ENCODE measurements at regions not wholly inside any gene's neighbourhood (a gene's known extent, or its start where the extent isn't known, plus 50 kb on each side); places are given as distances from the start of the nearest gene placed in this dataset.

GRCh38 chr13:34748073-34748472 is 194.0 kb upstream of the NBEA start:
- DNase-seq (ENCODE audit: low read depth in 2 of 2): no peak

- no peak for DNase-seq (ENCODE audit: low read depth in 2 of 2)
These were observed 193.5 kb upstream of the NBEA start for GRCh38 chr13:34748596-34748995.

- no peak for DNase-seq (ENCODE audit: low read depth in 2 of 2)
These were observed 193.0 kb upstream of the NBEA start for GRCh38 chr13:34749046-34749445.

GRCh38 chr13:34750078-34750931 is 191.8 kb upstream of the NBEA start:
- no peak for DNase-seq (ENCODE audit: low read depth in 2 of 2)

DNA sequence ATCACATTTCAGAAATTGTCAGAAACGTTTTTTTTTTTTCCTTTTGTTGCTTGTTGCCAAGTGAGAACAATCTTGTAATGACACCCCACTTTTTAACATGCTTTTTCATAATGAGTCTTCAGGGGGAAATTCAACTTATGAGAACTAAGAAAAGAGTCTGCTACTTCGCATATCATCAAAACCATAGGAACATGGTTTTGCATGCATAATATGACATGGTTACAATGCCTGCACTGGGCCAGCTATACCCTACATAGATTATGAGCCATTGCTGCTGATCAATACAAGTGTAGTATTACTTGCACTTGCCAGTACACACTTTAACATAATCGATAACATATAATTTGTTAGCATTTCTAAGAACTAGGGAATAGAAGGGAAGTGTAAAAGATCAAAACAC is 191.0 kb upstream of the NBEA start:
- DNase-seq (ENCODE audit: low read depth in 2 of 2): no peak

DNA sequence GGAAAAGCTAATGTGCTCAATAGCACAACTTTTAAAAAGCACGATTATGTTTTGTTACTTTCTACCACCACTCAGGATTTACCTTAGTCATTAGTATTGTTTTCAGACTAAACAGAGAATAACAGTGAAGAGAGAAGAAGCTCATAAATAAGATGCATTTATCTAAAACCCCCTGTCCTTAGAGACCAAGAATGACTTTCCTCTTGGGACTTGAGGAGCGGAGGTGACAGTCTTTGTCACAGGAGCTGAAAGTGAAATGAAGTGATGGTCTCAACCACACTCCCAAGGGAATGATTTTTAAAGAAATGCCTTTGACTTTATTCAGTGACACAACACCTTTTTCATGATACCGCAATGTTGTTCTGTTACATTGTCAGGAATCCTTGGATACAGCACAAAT is 190.6 kb upstream of the NBEA start:
- DNase-seq (ENCODE audit: low read depth in 2 of 2): no peak

DNA sequence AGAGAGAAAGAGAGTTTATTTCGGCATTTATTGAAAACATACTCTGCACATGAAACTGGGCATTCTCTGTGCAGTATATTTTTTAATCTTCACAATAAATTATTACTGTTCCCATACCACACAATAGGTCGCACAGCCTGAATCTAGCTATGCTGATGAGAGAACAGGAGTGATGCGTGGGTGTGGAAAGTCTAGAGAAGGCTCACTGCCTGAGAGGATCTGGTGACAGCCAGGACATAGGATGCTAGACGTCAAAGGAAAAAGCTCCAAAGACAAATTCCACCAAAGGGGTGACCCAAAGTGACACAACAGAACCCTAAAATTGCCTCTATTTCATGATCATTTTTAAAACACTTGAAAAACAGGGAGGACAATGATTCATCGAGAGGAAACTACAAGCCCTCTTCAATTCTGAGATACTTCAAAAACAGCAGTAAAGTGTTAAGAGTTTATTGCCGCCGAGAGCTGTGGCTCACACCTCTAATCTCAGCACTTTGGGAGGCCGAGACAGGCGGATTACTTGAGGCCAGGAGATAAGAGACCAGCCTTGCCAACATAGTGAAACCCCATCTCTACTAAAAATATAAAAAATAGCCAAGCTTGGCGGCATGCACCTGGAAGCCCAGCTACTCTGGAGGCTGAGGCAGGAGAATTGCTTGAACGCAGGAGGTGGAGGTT is 189.6 kb upstream of the NBEA start:
- no peak for DNase-seq (ENCODE audit: low read depth in 2 of 2)

- no peak for DNase-seq (ENCODE audit: low read depth in 2 of 2)
These were observed 185.9 kb upstream of the NBEA start for GRCh38 chr13:34756136-34756535.

- no peak for DNase-seq (ENCODE audit: low read depth in 2 of 2)
These were observed 185.5 kb upstream of the NBEA start for GRCh38 chr13:34756572-34756971.

- DNase-seq (ENCODE audit: low read depth in 2 of 2): no peak
These were observed 184.6 kb upstream of the NBEA start for GRCh38 chr13:34757441-34757840.

DNA sequence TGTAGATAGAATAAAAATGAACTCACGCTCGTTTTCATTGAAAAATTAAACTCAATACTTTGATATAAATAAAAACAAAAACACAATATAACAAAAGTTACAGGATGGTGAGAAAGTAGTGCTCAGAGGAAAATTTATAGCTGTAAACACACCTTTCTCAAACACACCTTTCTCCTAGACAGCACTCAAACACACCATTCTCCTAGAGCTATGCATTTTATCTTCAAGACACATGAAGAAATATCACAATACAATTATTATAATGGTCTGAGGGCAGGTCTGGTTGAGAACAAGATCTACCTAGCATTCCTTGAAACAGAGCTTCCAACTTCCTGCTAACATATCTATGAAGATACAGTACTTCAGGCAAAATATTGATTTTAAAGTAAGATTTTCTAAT is 183.4 kb upstream of the NBEA start:
- DNase-seq (ENCODE audit: low read depth in 2 of 2): no peak

GRCh38 chr13:34762312-34762711 is 179.8 kb upstream of the NBEA start:
- DNase-seq (ENCODE audit: low read depth in 2 of 2): no peak

DNA sequence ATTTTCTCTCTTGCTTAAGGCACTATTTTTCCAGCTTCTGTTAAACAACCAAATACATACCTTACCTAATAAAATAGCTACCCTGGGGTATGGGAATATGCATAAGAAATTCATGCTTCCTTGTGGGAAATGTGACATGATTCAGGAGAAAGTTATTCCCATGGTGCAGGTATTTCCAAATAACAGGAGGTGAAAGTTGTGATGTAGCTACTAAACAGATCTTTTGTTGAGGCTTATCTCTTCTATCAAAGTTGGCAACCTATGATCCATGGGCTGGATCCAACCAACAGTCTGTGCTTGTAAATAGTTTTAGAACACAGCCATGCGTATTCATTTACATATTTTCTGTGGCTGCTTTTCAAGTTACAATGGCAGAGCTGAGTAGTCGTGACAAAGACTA is 177.8 kb upstream of the NBEA start:
- no peak for DNase-seq (ENCODE audit: low read depth in 2 of 2)

- no peak for DNase-seq (ENCODE audit: low read depth in 2 of 2)
These were observed 176.5 kb upstream of the NBEA start for GRCh38 chr13:34765446-34766180.

GRCh38 chr13:34767778-34768177 is 174.3 kb upstream of the NBEA start:
- no peak for DNase-seq (ENCODE audit: low read depth in 2 of 2)

DNA sequence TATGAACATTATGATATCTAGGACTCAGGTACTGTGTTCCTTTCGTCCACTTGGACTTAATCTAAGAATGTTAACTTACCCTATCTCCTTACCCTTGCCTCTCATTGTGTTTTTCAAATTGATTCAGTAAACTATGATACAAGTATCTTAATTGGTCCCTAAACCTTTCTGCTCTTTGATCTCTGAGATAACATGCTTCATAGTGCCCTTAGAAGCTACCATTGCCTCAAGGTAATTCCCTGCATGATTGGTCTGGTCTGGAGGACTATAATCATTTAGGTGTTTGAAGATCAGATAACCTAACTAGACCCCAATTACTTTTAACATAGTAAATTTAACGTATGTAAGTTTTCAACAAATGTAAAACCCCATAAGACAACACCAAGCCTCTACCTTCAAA is 169.9 kb upstream of the NBEA start:
- DNase-seq (ENCODE audit: low read depth in 2 of 2): no peak

- no peak for DNase-seq (ENCODE audit: low read depth in 2 of 2)
These were observed 169.2 kb upstream of the NBEA start for GRCh38 chr13:34772881-34773280.

DNA sequence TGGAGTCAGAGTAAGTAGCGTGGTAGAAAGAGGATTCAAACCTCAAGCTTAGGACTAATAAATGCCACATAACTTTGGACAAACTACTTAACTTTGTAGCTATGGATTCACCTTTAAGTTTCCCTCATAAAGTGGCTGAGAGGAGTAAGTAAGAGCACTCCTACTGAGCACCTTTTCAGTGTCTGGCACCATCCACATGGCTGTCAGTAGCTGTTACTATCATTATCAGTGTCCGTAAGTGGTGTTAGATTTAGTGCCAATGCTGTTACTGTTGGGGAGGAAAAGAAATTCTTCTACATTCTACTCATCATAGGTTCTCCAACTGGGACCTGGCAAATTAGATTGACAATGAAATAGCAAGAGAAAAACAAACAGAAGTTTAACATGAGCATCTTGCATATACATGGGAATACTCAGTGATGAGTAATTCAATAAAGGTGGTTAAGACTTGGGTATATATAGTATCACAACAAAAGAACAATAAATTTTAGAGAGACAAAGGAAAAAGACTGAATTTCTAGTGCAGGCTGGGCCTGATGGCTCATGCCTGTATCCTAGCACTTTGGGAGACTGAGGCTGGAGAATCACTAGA is 165.6 kb upstream of the NBEA start:
- no peak for DNase-seq (ENCODE audit: low read depth in 2 of 2)

DNA sequence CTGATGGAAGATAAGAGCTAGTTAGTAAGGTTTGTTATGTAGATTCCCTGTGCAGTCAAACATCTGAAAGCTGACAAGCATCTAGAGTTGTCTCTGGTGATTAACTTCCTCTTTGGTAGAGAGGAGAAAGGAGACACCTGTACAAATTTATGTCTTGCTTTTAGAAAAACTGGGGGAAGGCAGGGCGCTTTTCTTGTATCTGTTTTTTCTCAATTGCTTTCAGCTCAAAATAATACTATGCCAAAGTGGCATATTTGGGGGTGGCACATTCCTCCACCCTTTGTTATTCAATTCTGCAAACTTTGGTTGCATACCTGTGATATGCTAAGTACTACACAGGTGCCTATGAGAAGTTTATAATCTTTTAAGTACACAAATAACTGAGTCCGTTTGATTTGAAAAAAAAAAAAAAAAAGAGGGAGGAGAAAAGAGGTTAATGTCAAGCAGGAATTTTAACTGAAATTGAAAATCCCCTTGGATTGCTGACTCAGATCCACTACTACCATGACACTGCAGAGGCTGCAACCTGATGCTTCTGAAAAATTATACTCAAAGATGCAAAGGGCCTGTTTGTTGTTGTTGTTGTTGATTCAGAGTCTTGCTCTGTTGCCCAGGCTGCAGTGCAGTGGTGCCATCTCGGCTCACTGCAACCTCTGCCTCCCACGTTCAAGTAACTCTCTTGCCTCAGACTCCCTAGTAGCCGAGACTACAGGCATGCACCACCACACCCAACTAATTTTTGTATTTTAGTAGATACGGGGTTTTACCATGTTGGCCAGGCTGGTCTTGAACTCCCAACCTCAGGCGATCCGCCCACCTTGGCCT is 164.8 kb upstream of the NBEA start:
- no peak for DNase-seq (ENCODE audit: low read depth in 2 of 2)

DNA sequence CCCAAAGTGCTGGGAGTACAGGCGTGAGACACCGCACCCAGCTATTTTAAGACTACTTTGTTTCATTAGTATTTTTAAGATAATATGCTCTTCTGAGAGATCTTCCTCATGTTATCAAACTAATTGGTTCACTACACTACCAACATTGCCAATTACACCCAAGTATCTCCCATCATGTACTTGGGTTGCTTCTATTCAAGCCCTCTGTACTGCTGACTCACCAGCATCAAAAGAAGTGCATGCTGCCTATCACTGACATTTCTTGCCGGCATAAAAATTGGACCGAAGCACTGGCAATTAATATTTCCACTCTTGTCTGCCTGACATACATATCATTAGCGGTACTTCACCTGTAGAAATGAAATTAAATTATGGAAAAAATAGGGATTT is 164.2 kb upstream of the NBEA start:
- no peak for DNase-seq (ENCODE audit: low read depth in 2 of 2)

DNA sequence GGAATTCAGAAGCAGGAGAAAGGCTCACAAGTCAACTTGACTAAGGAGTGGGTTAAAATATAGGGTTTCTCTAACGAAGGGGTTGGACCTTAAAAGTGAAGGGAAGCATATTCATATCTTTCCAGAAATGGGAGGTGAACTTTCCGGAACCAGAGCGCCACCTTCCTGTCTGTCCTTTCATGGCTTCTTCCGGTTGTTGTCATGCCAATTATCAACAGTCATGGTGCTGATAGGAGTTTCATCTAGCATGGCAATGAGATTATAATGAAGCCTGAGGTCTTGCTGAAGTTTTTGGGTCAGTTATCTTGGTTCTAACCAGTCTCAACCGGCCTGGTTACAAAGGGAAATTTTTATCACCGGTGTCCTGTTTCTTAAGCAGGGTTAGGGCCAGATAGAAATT is 162.9 kb upstream of the NBEA start:
- no peak for DNase-seq (ENCODE audit: low read depth in 2 of 2)

DNA sequence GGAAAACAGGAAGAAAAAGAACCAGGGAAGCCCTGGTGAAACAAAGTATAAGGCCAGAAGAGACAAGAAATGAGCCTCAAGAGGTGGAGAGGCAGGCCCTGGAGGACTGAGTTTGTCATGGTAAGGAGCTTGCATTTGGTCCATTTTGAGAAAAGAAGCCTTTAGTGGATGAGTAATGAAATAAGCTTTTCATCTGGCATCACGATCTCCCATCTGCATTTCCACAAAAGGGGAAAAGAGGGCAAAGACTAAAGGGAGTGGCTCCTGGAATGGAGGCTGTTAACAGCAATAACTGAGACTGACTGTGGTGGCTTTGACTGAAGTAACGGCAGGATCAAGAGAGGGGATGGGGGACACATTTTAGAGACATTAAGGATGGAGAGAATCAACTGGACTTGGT is 148.8 kb upstream of the NBEA start:
- DNase-seq (ENCODE audit: low read depth in 2 of 2): no peak

Data from stimulated activated CD4-positive, alpha-beta T cell treated with anti-CD3 and anti-CD28 coated beads, Interleukin-15, amount 100 ng/mL, for 48 hours (primary cell).